WI38 (cell line): ENCODE measurements at regions not wholly inside any gene's neighbourhood (a gene's known extent, or its start where the extent isn't known, plus 50 kb on each side); places are given as distances from the start of the nearest gene placed in this dataset.

Experiments used
- H3K4me3 ChIP-seq: 2 replicates; pipeline ENCODE4 v1.5.1; 2011; ENCODE audit warnings: low read depth, mild to moderate bottlenecking, control low read depth, low read length
- TF ChIP-seq, protein P1 (sequence below): IDR thresholded peaks from 2 replicates; pipeline ENCODE4 v1.5.1; 2012; ENCODE audit warnings: low read depth, mild to moderate bottlenecking, control low read depth, low read length

DNA sequence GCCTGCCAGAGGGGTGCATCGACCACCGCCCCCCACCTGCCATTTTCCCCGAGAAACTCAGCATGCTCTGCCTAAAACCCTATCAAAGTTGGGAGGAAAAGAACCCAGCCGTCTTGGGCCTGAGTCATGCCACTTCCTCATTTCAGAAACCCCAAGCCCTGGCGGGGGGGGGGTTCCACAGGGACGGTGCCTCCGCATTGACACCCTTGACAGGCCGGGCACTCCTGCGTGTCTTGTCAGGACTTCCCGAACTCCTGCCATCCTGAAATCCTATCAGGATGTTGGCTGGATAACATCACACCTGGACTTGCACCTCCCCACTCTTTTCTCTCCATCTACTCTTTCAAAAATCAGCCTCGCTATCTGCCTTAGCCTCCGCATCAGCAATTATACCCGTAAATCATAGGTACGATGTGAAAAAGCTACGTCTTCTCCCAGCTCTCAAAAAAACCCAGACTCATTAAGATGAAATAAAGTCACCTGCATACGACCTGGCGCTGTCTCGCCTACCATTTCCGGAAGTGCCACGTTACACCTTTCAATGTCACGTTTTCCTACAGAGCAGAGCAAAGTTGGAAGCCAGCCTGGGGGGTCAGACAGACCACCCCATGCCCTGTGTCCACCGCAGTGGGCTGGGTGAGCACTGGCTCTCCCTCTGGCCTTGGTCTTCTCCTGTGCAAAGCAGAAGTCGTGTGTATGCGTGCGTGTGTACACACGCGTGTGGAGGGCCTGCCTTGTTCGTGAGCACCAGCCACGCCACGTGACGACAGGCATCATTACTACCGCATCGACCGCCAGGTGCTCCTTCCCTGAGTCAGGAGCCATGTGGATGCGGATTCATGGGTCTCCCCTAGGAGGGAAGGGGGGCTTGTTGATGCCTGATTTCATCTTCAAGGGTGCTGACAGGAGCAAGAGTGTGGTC is 96.7 kb downstream of the RFLNA start:
- TF ChIP-seq, protein P1, sequence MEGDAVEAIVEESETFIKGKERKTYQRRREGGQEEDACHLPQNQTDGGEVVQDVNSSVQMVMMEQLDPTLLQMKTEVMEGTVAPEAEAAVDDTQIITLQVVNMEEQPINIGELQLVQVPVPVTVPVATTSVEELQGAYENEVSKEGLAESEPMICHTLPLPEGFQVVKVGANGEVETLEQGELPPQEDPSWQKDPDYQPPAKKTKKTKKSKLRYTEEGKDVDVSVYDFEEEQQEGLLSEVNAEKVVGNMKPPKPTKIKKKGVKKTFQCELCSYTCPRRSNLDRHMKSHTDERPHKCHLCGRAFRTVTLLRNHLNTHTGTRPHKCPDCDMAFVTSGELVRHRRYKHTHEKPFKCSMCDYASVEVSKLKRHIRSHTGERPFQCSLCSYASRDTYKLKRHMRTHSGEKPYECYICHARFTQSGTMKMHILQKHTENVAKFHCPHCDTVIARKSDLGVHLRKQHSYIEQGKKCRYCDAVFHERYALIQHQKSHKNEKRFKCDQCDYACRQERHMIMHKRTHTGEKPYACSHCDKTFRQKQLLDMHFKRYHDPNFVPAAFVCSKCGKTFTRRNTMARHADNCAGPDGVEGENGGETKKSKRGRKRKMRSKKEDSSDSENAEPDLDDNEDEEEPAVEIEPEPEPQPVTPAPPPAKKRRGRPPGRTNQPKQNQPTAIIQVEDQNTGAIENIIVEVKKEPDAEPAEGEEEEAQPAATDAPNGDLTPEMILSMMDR, result no peak
- no peak overlapping the region for H3K4me3 ChIP-seq

DNA sequence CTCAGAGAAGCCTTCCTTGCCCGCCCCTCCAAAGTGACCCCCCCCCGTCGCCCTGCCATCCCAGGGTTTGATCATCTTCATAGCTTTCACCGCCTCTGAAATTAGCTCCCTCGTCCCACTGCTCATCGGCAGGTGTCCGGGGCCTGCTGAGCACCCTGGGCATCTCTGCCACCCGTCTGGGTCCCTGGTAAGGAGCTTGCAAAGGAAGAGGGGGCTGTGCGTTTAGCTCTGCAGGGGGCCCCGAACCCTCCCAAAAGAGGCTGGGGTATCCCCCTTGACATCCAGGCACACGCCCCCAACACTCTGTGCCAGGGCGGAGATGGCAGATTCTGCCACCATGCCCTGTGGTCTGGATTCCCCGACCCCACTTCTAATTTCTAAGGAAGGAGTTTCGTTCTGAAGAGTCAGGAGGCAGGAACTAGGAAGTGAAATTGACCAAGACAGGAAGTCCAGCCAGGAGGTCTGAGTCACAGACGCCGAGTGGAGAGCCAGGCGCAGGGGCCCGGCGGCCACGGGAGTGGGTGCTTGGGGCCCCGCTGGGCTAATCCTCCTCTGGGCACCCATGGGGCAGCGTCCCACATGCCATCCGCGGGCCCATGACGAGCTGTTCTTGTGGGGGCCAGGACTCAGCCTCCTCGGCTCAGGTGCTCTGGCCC is 95.7 kb downstream of the RFLNA start:
- TF ChIP-seq, protein P1, result no peak
- H3K4me3 ChIP-seq, result no peak overlapping the region

DNA sequence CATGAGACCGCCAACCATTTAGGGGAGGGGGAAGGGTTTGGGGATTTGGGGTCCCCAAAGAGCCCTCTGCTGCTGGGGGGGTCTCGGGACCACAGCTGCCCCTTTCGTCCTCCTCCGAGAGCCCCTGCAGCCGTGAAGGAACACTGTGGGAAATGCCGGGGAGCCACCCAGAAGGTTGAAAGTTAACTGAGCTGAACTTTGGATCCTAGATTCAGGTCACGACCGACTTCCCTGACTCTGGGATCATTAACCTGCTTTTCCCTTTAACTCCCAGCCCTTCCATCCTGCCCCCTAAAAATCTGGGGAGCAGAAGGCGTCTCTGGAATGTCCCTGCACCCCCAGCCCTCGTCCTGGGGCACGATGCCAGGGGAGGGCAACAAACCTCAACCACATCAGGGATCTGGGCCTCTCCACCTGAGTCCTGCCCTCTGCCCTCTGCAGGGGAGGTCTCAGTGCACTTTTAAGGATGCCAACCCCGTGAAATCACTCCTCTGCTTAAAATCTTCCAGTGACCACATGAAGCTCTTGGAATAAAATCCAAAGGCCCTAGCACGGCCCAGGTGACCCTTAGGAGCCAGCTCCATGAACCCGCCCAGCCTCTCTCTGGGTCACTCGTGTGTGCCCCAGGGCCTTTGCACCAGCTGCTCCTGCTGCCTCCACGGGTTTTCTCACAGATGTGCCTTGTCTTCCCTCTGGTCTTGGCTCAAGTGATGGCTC is 95.0 kb downstream of the RFLNA start:
- H3K4me3 ChIP-seq, result peak overlapping the region; percentile 90; the same call in 1 of the 2 replicates
- TF ChIP-seq, protein P1, result no peak

DNA sequence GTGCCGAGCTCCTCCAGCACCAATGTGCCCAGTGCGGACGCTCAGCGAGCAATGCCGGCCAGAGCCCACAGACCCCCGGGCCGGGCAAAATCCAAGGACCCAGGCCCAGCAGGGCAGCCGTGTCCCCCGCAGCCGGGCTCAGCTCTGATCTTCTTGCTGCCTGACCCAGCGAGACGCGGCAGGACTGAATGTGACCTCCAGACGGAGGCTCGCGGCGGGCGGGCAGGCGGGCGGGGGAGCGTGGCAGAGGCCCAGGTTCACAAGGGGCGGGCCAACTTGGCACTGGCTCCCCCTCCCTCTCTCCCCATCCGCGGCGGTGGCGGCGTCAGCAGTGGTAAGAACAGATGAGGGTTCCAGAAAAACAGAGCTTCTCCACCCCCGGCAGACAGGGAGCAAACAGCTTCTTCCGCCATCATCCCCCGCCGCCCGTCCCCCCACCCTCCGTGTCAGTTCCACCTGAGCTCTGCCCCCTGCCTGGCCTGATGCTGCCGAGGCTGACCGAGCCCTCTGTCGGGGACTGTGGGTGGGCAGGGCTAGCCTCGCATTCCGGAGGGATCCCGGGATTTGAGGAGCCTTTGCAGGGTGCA is 94.3 kb downstream of the RFLNA start:
- TF ChIP-seq, protein P1, result no peak
- peak overlapping the region; percentile 90 for H3K4me3 ChIP-seq

DNA sequence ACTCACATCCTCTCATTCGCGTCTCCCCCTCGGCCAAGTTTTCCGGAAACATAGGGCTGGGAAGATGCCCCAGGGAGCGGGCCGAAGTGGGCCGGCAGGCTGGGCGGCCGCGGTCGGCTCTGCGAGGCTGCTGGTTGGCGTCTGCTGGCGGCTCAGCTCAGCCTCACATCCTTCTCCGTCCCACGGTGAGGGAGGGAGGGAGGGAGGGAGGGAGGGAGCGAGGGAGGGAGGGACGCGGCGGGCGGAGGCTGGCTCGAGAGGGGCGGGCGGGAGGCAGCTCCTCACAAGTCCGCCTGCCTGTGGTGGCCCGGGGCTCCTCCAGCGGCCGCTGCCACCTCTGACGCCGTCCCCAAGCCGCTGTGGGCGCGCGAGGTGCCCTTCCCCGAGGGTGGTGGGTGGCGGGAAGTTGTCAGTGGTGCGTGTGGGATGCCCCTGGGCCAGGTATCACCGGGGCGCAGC is 93.8 kb downstream of the RFLNA start:
- H3K4me3 ChIP-seq, result peak overlapping the region; percentile 90
- TF ChIP-seq, protein P1, result no peak

DNA sequence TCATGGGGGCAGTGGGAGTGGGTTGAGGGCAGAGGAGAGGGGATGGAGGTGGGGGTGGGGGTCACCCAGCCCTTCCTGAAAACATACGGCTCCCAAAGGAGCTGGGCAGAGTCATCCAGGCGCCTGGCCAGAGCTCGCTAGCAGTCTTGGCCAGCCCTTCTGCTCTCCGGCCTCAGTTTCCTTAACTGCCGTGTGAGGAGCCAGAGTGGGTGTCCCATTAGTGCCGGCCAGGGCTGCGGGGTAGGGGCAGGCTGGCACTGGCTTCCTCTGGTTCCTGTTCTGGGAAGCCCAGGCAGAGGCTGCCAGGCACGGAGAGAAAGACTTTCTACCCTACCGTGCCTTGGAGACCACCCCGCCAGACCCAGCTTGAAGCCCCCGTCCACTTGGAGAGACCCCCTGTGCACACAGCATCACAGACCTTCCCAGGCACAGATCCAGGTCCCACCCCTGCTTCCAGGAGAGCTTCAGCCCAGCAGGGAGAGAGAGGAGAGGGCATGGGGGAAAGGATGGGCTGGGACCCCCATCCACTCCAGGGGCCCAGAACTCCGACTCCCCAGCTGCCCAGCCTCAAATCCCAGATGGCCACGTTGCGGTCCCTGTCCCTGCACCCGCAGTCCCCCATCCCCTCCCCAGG is 93.3 kb downstream of the RFLNA start:
- TF ChIP-seq, protein P1, result no peak
- peak overlapping the region; percentile 90 for H3K4me3 ChIP-seq
